Aorta (tissue), 5 donors: ENCODE measurements at regions not wholly inside any gene's neighbourhood (a gene's known extent, or its start where the extent isn't known, plus 50 kb on each side); places are given as distances from the start of the nearest gene placed in this dataset.

Source experiments
- ATAC-seq: fragments of 200-7000 bp; cut with Tn5 transposase; one replicate; pipeline ENCODE4 v1.9.1; 2022; ENCODE audit warnings: moderate library complexity; ENCODE audit not compliant: low FRiP score
- DNase-seq, 2 donors: peaks; one replicate each; pipeline ENCODE4 v3.0.0-alpha.2; 2020
- H3K27ac ChIP-seq, 2 donors: one replicate each; pipeline ENCODE4 v1.5.1; 2013; ENCODE audit warnings: low read length in 2 of 2, mild to moderate bottlenecking in 2 of 2, moderate library complexity in 2 of 2, control low read depth in 1 of 2, inconsistent platforms in 1 of 2, low read depth in 1 of 2
- H3K27me3 ChIP-seq, 2 donors: one replicate each; pipeline ENCODE4 v1.6.1; 2013; ENCODE audit warnings: control low read depth in 1 of 2, low read length in 1 of 2, mild to moderate bottlenecking in 1 of 2, moderate library complexity in 1 of 2; ENCODE audit not compliant: insufficient read depth in 2 of 2, control insufficient read depth in 1 of 2
- H3K36me3 ChIP-seq, 2 donors: one replicate each; pipeline ENCODE4 v1.6.1; 2013; ENCODE audit warnings: control low read depth in 1 of 2, low read length in 1 of 2, mild to moderate bottlenecking in 1 of 2; ENCODE audit not compliant: insufficient read depth in 2 of 2, control insufficient read depth in 1 of 2
- H3K4me1 ChIP-seq, 2 donors: one replicate each; pipeline ENCODE4 v1.6.1; 2013; ENCODE audit warnings: low read length in 2 of 2, control low read depth in 1 of 2, mild to moderate bottlenecking in 1 of 2, moderate library complexity in 1 of 2; ENCODE audit not compliant: insufficient read depth in 2 of 2, control insufficient read depth in 1 of 2
- H3K4me3 ChIP-seq, 2 donors: one replicate each; pipeline ENCODE4 v1.5.1; 2013; ENCODE audit warnings: low read length in 2 of 2, control low read depth in 1 of 2, mild to moderate bottlenecking in 1 of 2
- H3K9me3 ChIP-seq: one replicate; pipeline ENCODE4 v1.6.1; 2013; ENCODE audit warnings: mild to moderate bottlenecking, low read length; ENCODE audit not compliant: control insufficient read depth
- WGBS, 2 donors: extraction: QIAGEN DNeasy Blood & Tissue Kit; methylation state at CpG; one replicate each; pipeline ENCODE4 v1.1.7; 2013; 5-methylcytosine and 5-hydroxymethylcytosine counted together
- intact Hi-C, 2 donors: fragments of 100-400 bp; cut with DNase I; formaldehyde crosslinking; loops; one replicate each; pipeline versions ENCODE4 v1.14.2 to v1.15.0; 2022
- donor health status: healthy with polysubstance abuse.
- donor health status: Bipolar disorder and iron deficiency.
- donor health status: DM: no; HTN: no; CAD: no.
- donor health status: DM: no; HTN: no; CAD: no.
- donor health status: DM: yes; HTN: yes; CAD: no.

- ATAC-seq (no peak), DNase-seq (no peak)
- no peaks in the 10 kb centered on the region for H3K4me1 ChIP-seq
- H3K27ac ChIP-seq: no peak overlapping the region
- H3K27me3 ChIP-seq: no peaks in the 10 kb centered on the region
- no peaks in the 10 kb centered on the region for H3K36me3 ChIP-seq
- WGBS, 2 donors: 84 to 86% methylated on average over 2 of the region's 2 CpGs
- intact Hi-C loops: no loop called here
- H3K9me3 ChIP-seq: no peaks in the 10 kb centered on the region
- no peak overlapping the region for H3K4me3 ChIP-seq
Observed at GRCh38 chr3:153740109-153740508, 381.1 kb upstream of the ARHGEF26 start.

GRCh38 chr3:153744889-153745288 is 376.3 kb upstream of the ARHGEF26 start:
- no peaks in the 10 kb centered on the region for H3K9me3 ChIP-seq
- H3K36me3 ChIP-seq: no peaks in the 10 kb centered on the region
- intact Hi-C loops: no loop called here
- DNase-seq: no peak
- no peak for ATAC-seq
- no peak overlapping the region for H3K4me3 ChIP-seq
- H3K27ac ChIP-seq: no peak overlapping the region
- no peaks in the 10 kb centered on the region for H3K4me1 ChIP-seq
- WGBS, 2 donors: 79 to 85% methylated on average over 3 of the region's 3 CpGs
- no peaks in the 10 kb centered on the region for H3K27me3 ChIP-seq

- no peaks in the 10 kb centered on the region for H3K27me3 ChIP-seq
- ATAC-seq (no peak), DNase-seq (no peak)
- H3K36me3 ChIP-seq: no peaks in the 10 kb centered on the region
- no peaks in the 10 kb centered on the region for H3K9me3 ChIP-seq
- no peak overlapping the region for H3K4me3 ChIP-seq
- intact Hi-C loops: no loop called here
- WGBS, 2 donors: 92 to 93% methylated on average over 3 of the region's 3 CpGs
- no peaks in the 10 kb centered on the region for H3K4me1 ChIP-seq
- no peak overlapping the region for H3K27ac ChIP-seq
Observed at GRCh38 chr3:153746211-153746610, 375.0 kb upstream of the ARHGEF26 start.

GRCh38 chr3:153749070-153749610 is 372.1 kb upstream of the ARHGEF26 start:
- Histone ChIP-seq H3K27me3 (no peaks in the 10 kb centered on the region), H3K4me3 (no peak overlapping the region), H3K4me1 (no peaks in the 10 kb centered on the region), H3K9me3 (no peaks in the 10 kb centered on the region), H3K36me3 (no peaks in the 10 kb centered on the region), H3K27ac (no peak overlapping the region)
- WGBS, 2 donors: 0 to 7% methylated on average over 1 of the region's 1 CpG
- intact Hi-C loops: no loop called here
- DNase-seq (no peak), ATAC-seq (no peak)

GRCh38 chr3:153752405-153753027 is 368.7 kb upstream of the ARHGEF26 start:
- Histone ChIP-seq H3K4me3 (no peak overlapping the region), H3K4me1 (no peaks in the 10 kb centered on the region), H3K9me3 (no peaks in the 10 kb centered on the region), H3K36me3 (no peaks in the 10 kb centered on the region), H3K27me3 (no peaks in the 10 kb centered on the region), H3K27ac (no peak overlapping the region)
- no peak for DNase-seq
- WGBS, 2 donors: 41 to 45% methylated on average over 8 of the region's 8 CpGs
- intact Hi-C loops: no loop called here
- ATAC-seq: no peak

GRCh38 chr3:153753035-153753434 is 368.2 kb upstream of the ARHGEF26 start:
- DNase-seq: no peak
- intact Hi-C loops: no loop called here
- Histone ChIP-seq H3K4me3 (no peak overlapping the region), H3K36me3 (no peaks in the 10 kb centered on the region), H3K9me3 (no peaks in the 10 kb centered on the region), H3K27ac (no peak overlapping the region), H3K27me3 (no peaks in the 10 kb centered on the region), H3K4me1 (no peaks in the 10 kb centered on the region)
- ATAC-seq: no peak
- WGBS, 2 donors: 9% methylated on average over 2 of the region's 2 CpGs

GRCh38 chr3:153756816-153757215 is 364.4 kb upstream of the ARHGEF26 start:
- Histone ChIP-seq H3K4me3 (no peak overlapping the region), H3K9me3 (no peaks in the 10 kb centered on the region), H3K27ac (no peak overlapping the region), H3K4me1 (no peaks in the 10 kb centered on the region), H3K27me3 (no peaks in the 10 kb centered on the region), H3K36me3 (no peaks in the 10 kb centered on the region)
- no peak for ATAC-seq
- no peak for DNase-seq
- intact Hi-C loops: no loop called here

- no peaks in the 10 kb centered on the region for H3K9me3 ChIP-seq
- no peaks in the 10 kb centered on the region for H3K36me3 ChIP-seq
- intact Hi-C loops: no loop called here
- WGBS, 2 donors: 81 to 93% methylated on average over 3 of the region's 3 CpGs
- no peaks in the 10 kb centered on the region for H3K4me1 ChIP-seq
- DNase-seq (no peak), ATAC-seq (no peak)
- no peaks in the 10 kb centered on the region for H3K27me3 ChIP-seq
- H3K4me3 ChIP-seq: no peak overlapping the region
- no peak overlapping the region for H3K27ac ChIP-seq
Observed at GRCh38 chr3:153757839-153758238, 363.4 kb upstream of the ARHGEF26 start.

- Histone ChIP-seq H3K9me3 (no peaks in the 10 kb centered on the region), H3K27me3 (no peaks in the 10 kb centered on the region), H3K36me3 (no peaks in the 10 kb centered on the region), H3K4me1 (peaks cover 0 to 1% of the 10 kb centered on the region in 2 donors), H3K4me3 (no peak overlapping the region), H3K27ac (no peak overlapping the region)
- 79 to 88% methylated on average over 5 of the region's 5 CpGs for WGBS, 2 donors
- no peak for DNase-seq
- intact Hi-C loops: loop anchor here in 1 of 2 donors (10.0 kb wide), 1 partner anchor 716 kb away; no protein-coding TSS in a partner anchor
- no peak for ATAC-seq
Observed at GRCh38 chr3:153760948-153761347, 360.2 kb upstream of the ARHGEF26 start.
